Bronchial epithelial cell (primary cell): ENCODE measurements at regions not wholly inside any gene's neighbourhood (a gene's known extent, or its start where the extent isn't known, plus 50 kb on each side); places are given as distances from the start of the nearest gene placed in this dataset.

Experiments
- DNase-seq: peaks from one replicate; pipeline ENCODE4 v3.0.0-alpha.2; 2010; ENCODE audit warnings: low read depth
- FAIRE-seq: peaks from 2 replicates; lab custom pipeline; 2011; peaks lifted over from hg19 to GRCh38; lab: Jason Lieb, UNC
- H3K27me3 ChIP-seq: 2 replicates; pipeline ENCODE4 v1.5.1; 2011; ENCODE audit warnings: low read length; ENCODE audit not compliant: control insufficient read depth, insufficient read depth
- H3K36me3 ChIP-seq: 2 replicates; pipeline ENCODE4 v1.5.1; 2011; ENCODE audit warnings: low read length; ENCODE audit not compliant: control insufficient read depth, insufficient read depth
- H3K4me3 ChIP-seq: 2 replicates; pipeline ENCODE4 v1.5.1; 2011; ENCODE audit warnings: mild to moderate bottlenecking, low read depth, low read length, control low read depth
- CTCF ChIP-seq: IDR thresholded peaks from 2 replicates; pipeline ENCODE4 v1.5.1; 2011; ENCODE audit warnings: mild to moderate bottlenecking, moderate library complexity, low read length, control low read depth, inconsistent platforms; ENCODE audit not compliant: insufficient read depth, severe bottlenecking

- no peak for TF ChIP-seq CTCF
- no peak for FAIRE-seq
These were observed 85.6 kb upstream of the KIT start for GRCh38 chr4:54572152-54572542.

GRCh38 chr4:54574500-54574899 is 83.3 kb upstream of the KIT start:
- TF ChIP-seq CTCF, result no peak
- Histone ChIP-seq H3K27me3 (no peaks in the 10 kb centered on the region), H3K36me3 (no peaks in the 10 kb centered on the region), H3K4me3 (no peak overlapping the region)
- no peak for DNase-seq
- FAIRE-seq, result no peak

More at GRCh38 chr4:54572152-54572542, 85.6 kb upstream of the KIT start:
- Histone ChIP-seq H3K36me3 (no peaks in the 10 kb centered on the region), H3K4me3 (no peak overlapping the region), H3K27me3 (no peaks in the 10 kb centered on the region)
- no peak for DNase-seq

- TF ChIP-seq CTCF, result no peak
- DNase-seq (peak; percentile 37), FAIRE-seq (no peak)
- H3K36me3 ChIP-seq, result no peaks in the 10 kb centered on the region
- no peaks in the 10 kb centered on the region for H3K27me3 ChIP-seq
- no peak overlapping the region for H3K4me3 ChIP-seq
These were observed 81.8 kb upstream of the KIT start for GRCh38 chr4:54575919-54576318.

- Histone ChIP-seq H3K36me3 (no peaks in the 10 kb centered on the region), H3K27me3 (no peaks in the 10 kb centered on the region), H3K4me3 (no peak overlapping the region)
- DNase-seq (no peak), FAIRE-seq (no peak)
- no peak for TF ChIP-seq CTCF
These were observed 76.0 kb upstream of the KIT start for GRCh38 chr4:54581807-54582206.

- H3K36me3 ChIP-seq, result no peaks in the 10 kb centered on the region
- no peak overlapping the region for H3K4me3 ChIP-seq
- no peaks in the 10 kb centered on the region for H3K27me3 ChIP-seq
- TF ChIP-seq CTCF, result no peak
- DNase-seq (peak; percentile 8), FAIRE-seq (no peak)
These were observed 72.3 kb upstream of the KIT start for GRCh38 chr4:54585321-54586000.

GRCh38 chr4:54586320-54586955 is 71.3 kb upstream of the KIT start:
- Histone ChIP-seq H3K36me3 (no peaks in the 10 kb centered on the region), H3K27me3 (no peaks in the 10 kb centered on the region), H3K4me3 (no peak overlapping the region)
- no peak for TF ChIP-seq CTCF
- FAIRE-seq (peak; percentile 23), DNase-seq (peak; percentile 47)
